Chondrocyte (in vitro differentiated cells): ENCODE measurements at regions not wholly inside any gene's neighbourhood (a gene's known extent, or its start where the extent isn't known, plus 50 kb on each side); places are given as distances from the start of the nearest gene placed in this dataset.

Experiments used
- DNase-seq: peaks from one replicate; pipeline ENCODE4 v3.0.0; 2021; ENCODE audit warnings: mixed read lengths, low spot score
- H3K27ac Mint-ChIP-seq: one replicate; pipeline ENCODE4 v1.8.0; 2021; ENCODE audit warnings: mild to moderate bottlenecking, moderate library complexity, mixed read lengths; ENCODE audit not compliant: unreplicated experiment
- H3K27me3 Mint-ChIP-seq: 2 replicates; pipeline ENCODE4 v1.8.0; 2021; ENCODE audit warnings: low read depth, mixed read lengths
- H3K36me3 Mint-ChIP-seq: 2 replicates; pipeline ENCODE4 v1.8.0; 2021; ENCODE audit warnings: low read depth, mixed read lengths
- H3K4me1 Mint-ChIP-seq: 2 replicates; pipeline ENCODE4 v1.8.0; 2021; ENCODE audit warnings: low read depth, mild to moderate bottlenecking, mixed read lengths
- H3K4me3 Mint-ChIP-seq: one replicate; pipeline ENCODE4 v1.8.0; 2021; ENCODE audit warnings: mild to moderate bottlenecking, moderate library complexity, mixed read lengths; ENCODE audit not compliant: unreplicated experiment
- H3K9me3 Mint-ChIP-seq: 2 replicates; pipeline ENCODE4 v1.8.0; 2021; ENCODE audit warnings: low read depth, mixed read lengths
- TF ChIP-seq, protein P1 (sequence below): fragments of 200-600 bp; sonication (generic); IDR thresholded peaks from 2 replicates; pipeline ENCODE4 v1.5.0; 2021; ENCODE audit warnings: antibody characterized with exemption, mild to moderate bottlenecking, moderate library complexity

DNA sequence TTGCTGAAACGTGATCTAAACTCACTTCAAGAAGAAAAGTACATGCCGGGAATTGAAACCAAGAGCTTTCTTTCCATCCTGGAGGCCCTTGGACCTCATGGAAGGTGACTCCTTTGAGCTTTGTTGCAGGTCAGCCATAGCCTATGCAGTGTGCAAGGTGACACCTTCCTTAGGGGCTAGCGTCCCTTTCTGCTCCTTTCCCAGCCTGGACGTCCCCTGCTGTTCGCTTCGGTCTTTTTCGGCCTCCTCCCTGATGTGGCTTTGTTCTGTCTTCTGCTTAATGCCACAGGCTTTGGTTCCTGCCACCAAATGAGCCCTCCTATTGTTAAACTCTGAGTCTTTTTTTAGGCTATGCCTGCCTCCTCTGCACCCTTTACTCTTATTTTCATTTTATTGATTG lies 308.8 kb downstream of the BRINP2 start:
- H3K27me3 Mint-ChIP-seq: peaks cover 17% of the 10 kb centered on the region
- H3K9me3 Mint-ChIP-seq: no peaks in the 10 kb centered on the region
- no peaks in the 10 kb centered on the region for H3K36me3 Mint-ChIP-seq
- TF ChIP-seq, protein P1, sequence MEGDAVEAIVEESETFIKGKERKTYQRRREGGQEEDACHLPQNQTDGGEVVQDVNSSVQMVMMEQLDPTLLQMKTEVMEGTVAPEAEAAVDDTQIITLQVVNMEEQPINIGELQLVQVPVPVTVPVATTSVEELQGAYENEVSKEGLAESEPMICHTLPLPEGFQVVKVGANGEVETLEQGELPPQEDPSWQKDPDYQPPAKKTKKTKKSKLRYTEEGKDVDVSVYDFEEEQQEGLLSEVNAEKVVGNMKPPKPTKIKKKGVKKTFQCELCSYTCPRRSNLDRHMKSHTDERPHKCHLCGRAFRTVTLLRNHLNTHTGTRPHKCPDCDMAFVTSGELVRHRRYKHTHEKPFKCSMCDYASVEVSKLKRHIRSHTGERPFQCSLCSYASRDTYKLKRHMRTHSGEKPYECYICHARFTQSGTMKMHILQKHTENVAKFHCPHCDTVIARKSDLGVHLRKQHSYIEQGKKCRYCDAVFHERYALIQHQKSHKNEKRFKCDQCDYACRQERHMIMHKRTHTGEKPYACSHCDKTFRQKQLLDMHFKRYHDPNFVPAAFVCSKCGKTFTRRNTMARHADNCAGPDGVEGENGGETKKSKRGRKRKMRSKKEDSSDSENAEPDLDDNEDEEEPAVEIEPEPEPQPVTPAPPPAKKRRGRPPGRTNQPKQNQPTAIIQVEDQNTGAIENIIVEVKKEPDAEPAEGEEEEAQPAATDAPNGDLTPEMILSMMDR: no peak
- no peak overlapping the region for H3K27ac Mint-ChIP-seq
- H3K4me1 Mint-ChIP-seq: no peaks in the 10 kb centered on the region
- H3K4me3 Mint-ChIP-seq: no peak overlapping the region
- no peak for DNase-seq

DNA sequence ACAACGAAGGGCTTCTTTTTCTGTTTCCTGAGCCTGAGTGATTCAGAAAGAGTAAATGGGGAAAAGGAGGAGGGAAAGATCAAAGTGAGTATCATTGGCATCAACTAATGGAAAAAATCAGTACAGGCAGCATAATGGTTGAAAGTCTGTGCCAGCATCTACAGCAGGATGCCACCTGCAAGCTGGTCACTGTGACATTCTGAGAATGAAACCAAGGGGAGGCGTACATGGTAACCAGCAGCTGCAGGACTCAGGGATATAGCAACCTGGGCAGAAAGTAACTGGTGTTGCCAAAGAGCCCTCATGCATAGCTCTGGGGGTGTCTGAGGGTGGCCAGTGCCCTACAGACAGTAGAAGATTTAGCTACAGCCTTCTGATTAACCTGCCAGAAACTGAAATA lies 305.9 kb downstream of the BRINP2 start:
- Mint-ChIP-seq H3K27me3 (peaks cover 16% of the 10 kb centered on the region), H3K4me1 (no peaks in the 10 kb centered on the region), H3K9me3 (no peaks in the 10 kb centered on the region), H3K27ac (no peak overlapping the region), H3K4me3 (no peak overlapping the region), H3K36me3 (no peaks in the 10 kb centered on the region)
- no peak for DNase-seq
- TF ChIP-seq, protein P1: no peak

DNA sequence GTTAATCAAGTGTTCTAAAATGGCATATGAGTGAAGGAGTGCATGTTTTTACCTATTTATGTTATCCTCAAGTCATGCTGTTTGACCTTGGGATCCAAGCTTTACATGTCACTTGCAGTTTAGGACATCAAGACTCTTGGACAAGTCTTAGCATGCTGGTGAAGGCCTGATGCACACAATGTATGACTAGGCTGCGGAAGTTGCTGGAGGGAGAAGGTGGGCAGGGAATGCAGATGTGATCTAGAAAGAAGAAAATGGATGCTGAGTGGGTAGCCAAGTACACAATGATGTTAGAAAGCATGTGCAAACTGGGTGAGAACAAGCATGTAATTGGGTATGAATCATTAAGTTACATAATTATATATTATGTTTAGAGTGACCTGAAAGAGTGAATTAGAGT lies 301.8 kb downstream of the BRINP2 start:
- Mint-ChIP-seq H3K36me3 (no peaks in the 10 kb centered on the region), H3K4me3 (no peak overlapping the region), H3K27me3 (peaks cover 3% of the 10 kb centered on the region), H3K27ac (no peak overlapping the region), H3K4me1 (no peaks in the 10 kb centered on the region), H3K9me3 (no peaks in the 10 kb centered on the region)
- TF ChIP-seq, protein P1: no peak
- DNase-seq: no peak

DNA sequence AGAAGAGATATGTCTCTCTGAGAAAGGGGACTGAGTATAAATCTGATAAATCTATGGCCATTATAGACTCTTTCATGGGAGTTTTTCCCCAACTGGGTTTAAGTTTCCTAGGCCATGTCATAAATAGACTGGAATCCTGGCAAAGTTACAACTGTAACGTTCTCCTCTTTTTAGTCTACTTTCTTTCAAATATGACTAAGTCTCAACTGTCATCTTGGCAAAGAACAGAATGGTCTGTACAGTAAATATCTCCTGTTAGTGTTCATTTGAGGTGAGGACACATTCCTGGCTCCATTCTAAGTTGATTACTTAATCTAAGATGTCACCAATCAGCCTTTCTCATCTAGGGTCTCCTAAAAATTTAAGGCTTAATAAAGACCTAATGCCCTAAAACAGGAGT lies 300.5 kb downstream of the BRINP2 start:
- no peak overlapping the region for H3K4me3 Mint-ChIP-seq
- no peak for DNase-seq
- no peaks in the 10 kb centered on the region for H3K36me3 Mint-ChIP-seq
- TF ChIP-seq, protein P1: no peak
- no peaks in the 10 kb centered on the region for H3K4me1 Mint-ChIP-seq
- no peak overlapping the region for H3K27ac Mint-ChIP-seq
- H3K27me3 Mint-ChIP-seq: peaks cover 4% of the 10 kb centered on the region
- no peaks in the 10 kb centered on the region for H3K9me3 Mint-ChIP-seq

DNA sequence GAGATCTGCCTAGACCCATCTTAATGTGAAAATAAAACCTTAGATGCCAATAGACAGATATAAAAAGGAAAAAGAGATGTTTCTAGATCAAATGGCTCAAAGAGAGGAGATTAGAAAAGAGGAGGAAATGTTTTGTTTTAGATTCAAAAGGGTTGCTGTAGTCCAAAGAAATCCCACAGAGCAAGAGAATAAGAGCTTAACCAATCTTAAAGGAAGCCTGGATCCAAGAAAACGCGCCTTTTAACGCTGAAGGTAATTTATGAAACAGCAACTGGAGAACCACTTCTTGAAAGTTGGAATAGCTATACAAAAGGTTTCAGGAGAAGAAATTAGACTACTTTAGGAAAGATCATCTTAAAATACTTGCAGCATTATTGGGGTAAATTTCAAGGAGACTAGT lies 298.8 kb downstream of the BRINP2 start:
- Mint-ChIP-seq H3K27ac (no peak overlapping the region), H3K27me3 (peaks cover 4% of the 10 kb centered on the region), H3K36me3 (no peaks in the 10 kb centered on the region), H3K4me3 (no peak overlapping the region), H3K4me1 (no peaks in the 10 kb centered on the region), H3K9me3 (no peaks in the 10 kb centered on the region)
- DNase-seq: no peak
- TF ChIP-seq, protein P1: no peak
